Stimulated activated CD4-positive, alpha-beta T cell treated with anti-CD3 and anti-CD28 coated beads, Interleukin-15, amount 100 ng/mL, for 24 hours (primary cell): ENCODE measurements at regions not wholly inside any gene's neighbourhood (a gene's known extent, or its start where the extent isn't known, plus 50 kb on each side); places are given as distances from the start of the nearest gene placed in this dataset.
"Not testable (repeated sequence)": the region's sequence is repeated elsewhere in the genome, so short reads cannot be mapped to it uniquely, and the experiment has no call there.

ENCODE experiments used
- DNase-seq: peaks from one replicate; pipeline ENCODE4 v3.0.0-alpha.2; 2020

- not testable (repeated sequence) for DNase-seq
Measured at GRCh38 chr16:88148682-88149081, 197.4 kb downstream of the BANP start.

- DNase-seq = not testable (repeated sequence)
Measured at GRCh38 chr16:88149158-88149603, 197.9 kb downstream of the BANP start.

GRCh38 chr16:88149663-88150062, 198.4 kb downstream of the BANP start:
- not testable (repeated sequence) for DNase-seq

- DNase-seq = not testable (repeated sequence)
Measured at GRCh38 chr16:88150456-88151128, 199.4 kb downstream of the BANP start.

GRCh38 chr16:88151129-88151499, 199.9 kb downstream of the BANP start:
- not testable (repeated sequence) for DNase-seq

GRCh38 chr16:88151859-88152843, 200.9 kb downstream of the BANP start:
- DNase-seq = not testable (repeated sequence)

- DNase-seq = not testable (repeated sequence)
Measured at GRCh38 chr16:88152879-88153278, 201.6 kb downstream of the BANP start.

GRCh38 chr16:88153516-88153915, 202.3 kb downstream of the BANP start:
- DNase-seq = not testable (repeated sequence)

- not testable (repeated sequence) for DNase-seq
Measured at GRCh38 chr16:88154886-88155285, 203.7 kb downstream of the BANP start.

- DNase-seq = not testable (repeated sequence)
Measured at GRCh38 chr16:88155681-88156080, 204.4 kb downstream of the BANP start.

GRCh38 chr16:88156640-88157283, 205.5 kb downstream of the BANP start:
- DNase-seq = not testable (repeated sequence)

GRCh38 chr16:88157686-88158085, 206.5 kb downstream of the BANP start:
- not testable (repeated sequence) for DNase-seq

- not testable (repeated sequence) for DNase-seq
Measured at GRCh38 chr16:88158256-88159045, 207.2 kb downstream of the BANP start.

- not testable (repeated sequence) for DNase-seq
Measured at GRCh38 chr16:88159046-88159896, 208.0 kb downstream of the BANP start.

GRCh38 chr16:88159897-88160335, 208.7 kb downstream of the BANP start:
- DNase-seq = not testable (repeated sequence)

- not testable (repeated sequence) for DNase-seq
Measured at GRCh38 chr16:88161191-88161590, 210.0 kb downstream of the BANP start.

- not testable (repeated sequence) for DNase-seq
Measured at GRCh38 chr16:88161623-88162275, 210.5 kb downstream of the BANP start.

GRCh38 chr16:88162778-88163177, 211.5 kb downstream of the BANP start:
- DNase-seq = not testable (repeated sequence)

- DNase-seq = not testable (repeated sequence)
Measured at GRCh38 chr16:88164196-88165039, 213.2 kb downstream of the BANP start.
